Urinary bladder (tissue), 3 donors: ENCODE measurements at regions not wholly inside any gene's neighbourhood (a gene's known extent, or its start where the extent isn't known, plus 50 kb on each side); places are given as distances from the start of the nearest gene placed in this dataset.
"Not testable (repeated sequence)": the region's sequence is repeated elsewhere in the genome, so short reads cannot be mapped to it uniquely, and the experiment has no call there.

Experiments used
- DNase-seq: peaks from one replicate; pipeline ENCODE4 v3.0.0-alpha.2; 2015; ENCODE audit errors: extremely low spot score
- H3K27ac ChIP-seq: one replicate; pipeline ENCODE4 v1.5.1; 2013; ENCODE audit warnings: low read depth, mild to moderate bottlenecking, moderate library complexity
- H3K36me3 ChIP-seq: one replicate; pipeline ENCODE4 v1.6.1; 2013; ENCODE audit warnings: mild to moderate bottlenecking, moderate library complexity; ENCODE audit not compliant: insufficient read depth
- H3K4me1 ChIP-seq: one replicate; pipeline ENCODE4 v1.6.1; 2013; ENCODE audit warnings: mild to moderate bottlenecking, moderate library complexity; ENCODE audit not compliant: insufficient read depth
- H3K4me3 ChIP-seq: one replicate; pipeline ENCODE4 v1.5.1; 2013; ENCODE audit warnings: low read depth, low read length
- WGBS: extraction: QIAGEN DNeasy Blood & Tissue Kit; methylation state at CpG from one replicate; pipeline ENCODE4 v1.1.7; 2013; 5-methylcytosine and 5-hydroxymethylcytosine counted together
- donor health status: healthy with polysubstance abuse.
- donor health status: healthy.

- no peak overlapping the region for H3K4me3 ChIP-seq
- H3K36me3 ChIP-seq = no peaks in the 10 kb centered on the region
- no peak overlapping the region for H3K27ac ChIP-seq
- H3K4me1 ChIP-seq = no peaks in the 10 kb centered on the region
- DNase-seq = no peak
- WGBS = 82% methylated on average over 3 of the region's 3 CpGs
These were observed 63.7 kb upstream of the SYT4 start for GRCh38 chr18:43341014-43341413.

GRCh38 chr18:43350176-43350575 lies 72.9 kb upstream of the SYT4 start:
- Histone ChIP-seq H3K36me3 (no peaks in the 10 kb centered on the region), H3K4me1 (no peaks in the 10 kb centered on the region), H3K4me3 (no peak overlapping the region), H3K27ac (no peak overlapping the region)
- 78% methylated on average over 1 of the region's 1 CpG for WGBS
- DNase-seq = no peak

- H3K27ac ChIP-seq = no peak overlapping the region
- no peaks in the 10 kb centered on the region for H3K4me1 ChIP-seq
- no peak overlapping the region for H3K4me3 ChIP-seq
- no peaks in the 10 kb centered on the region for H3K36me3 ChIP-seq
- DNase-seq = no peak
These were observed 87.2 kb upstream of the SYT4 start for GRCh38 chr18:43364535-43364934.

- no peak overlapping the region for H3K27ac ChIP-seq
- no peak overlapping the region for H3K4me3 ChIP-seq
- WGBS = 77% methylated on average over 2 of the region's 2 CpGs
- no peaks in the 10 kb centered on the region for H3K36me3 ChIP-seq
- no peaks in the 10 kb centered on the region for H3K4me1 ChIP-seq
- no peak for DNase-seq
These were observed 90.6 kb upstream of the SYT4 start for GRCh38 chr18:43367895-43368294.

- not testable (repeated sequence) for H3K27ac ChIP-seq, H3K4me1 ChIP-seq, DNase-seq, H3K36me3 ChIP-seq, H3K4me3 ChIP-seq
- 95% methylated on average over 5 of the region's 5 CpGs for WGBS
These were observed 92.0 kb upstream of the SYT4 start for GRCh38 chr18:43369311-43369710.

- Histone ChIP-seq H3K4me3 (no peak overlapping the region), H3K36me3 (no peaks in the 10 kb centered on the region), H3K4me1 (no peaks in the 10 kb centered on the region), H3K27ac (no peak overlapping the region)
- no peak for DNase-seq
- 61% methylated on average over 1 of the region's 1 CpG for WGBS
These were observed 95.5 kb upstream of the SYT4 start for GRCh38 chr18:43372773-43373172.

- no peak for DNase-seq
- no peak overlapping the region for H3K4me3 ChIP-seq
- no peaks in the 10 kb centered on the region for H3K36me3 ChIP-seq
- no peak overlapping the region for H3K27ac ChIP-seq
- 52% methylated on average over 4 of the region's 4 CpGs for WGBS
- no peaks in the 10 kb centered on the region for H3K4me1 ChIP-seq
These were observed 102.9 kb upstream of the SYT4 start for GRCh38 chr18:43380104-43380672.

- WGBS = 74% methylated on average over 4 of the region's 4 CpGs
- Histone ChIP-seq H3K4me1 (no peaks in the 10 kb centered on the region), H3K27ac (no peak overlapping the region), H3K36me3 (no peaks in the 10 kb centered on the region), H3K4me3 (no peak overlapping the region)
- DNase-seq = no peak
These were observed 105.5 kb upstream of the SYT4 start for GRCh38 chr18:43382641-43383403.

- no peak overlapping the region for H3K4me3 ChIP-seq
- DNase-seq = no peak
- H3K4me1 ChIP-seq = no peaks in the 10 kb centered on the region
- H3K36me3 ChIP-seq = no peaks in the 10 kb centered on the region
- no peak overlapping the region for H3K27ac ChIP-seq
- WGBS = 49% methylated on average over 2 of the region's 2 CpGs
These were observed 111.9 kb upstream of the SYT4 start for GRCh38 chr18:43389163-43389562.

GRCh38 chr18:43392168-43392567 lies 114.9 kb upstream of the SYT4 start:
- peak; percentile 54 for DNase-seq
- H3K27ac ChIP-seq = no peak overlapping the region
- H3K4me3 ChIP-seq = no peak overlapping the region
- WGBS = 14% methylated on average over 3 of the region's 3 CpGs
- no peaks in the 10 kb centered on the region for H3K4me1 ChIP-seq
- no peaks in the 10 kb centered on the region for H3K36me3 ChIP-seq

GRCh38 chr18:43393174-43393573 lies 115.9 kb upstream of the SYT4 start:
- no peak overlapping the region for H3K4me3 ChIP-seq
- no peaks in the 10 kb centered on the region for H3K36me3 ChIP-seq
- 39% methylated on average over 2 of the region's 2 CpGs for WGBS
- DNase-seq = peak; percentile 6
- H3K27ac ChIP-seq = no peak overlapping the region
- H3K4me1 ChIP-seq = no peaks in the 10 kb centered on the region

GRCh38 chr18:43396266-43396665 lies 119.0 kb upstream of the SYT4 start:
- Histone ChIP-seq H3K4me1 (no peaks in the 10 kb centered on the region), H3K36me3 (no peaks in the 10 kb centered on the region), H3K4me3 (no peak overlapping the region), H3K27ac (no peak overlapping the region)
- peak; percentile 8 for DNase-seq
- WGBS = 5% methylated on average over 1 of the region's 1 CpG

- Histone ChIP-seq H3K4me3 (no peak overlapping the region), H3K27ac (no peak overlapping the region), H3K36me3 (no peaks in the 10 kb centered on the region), H3K4me1 (no peaks in the 10 kb centered on the region)
- WGBS = 90% methylated on average over 1 of the region's 1 CpG
- DNase-seq = no peak
These were observed 121.3 kb upstream of the SYT4 start for GRCh38 chr18:43398601-43399000.

- H3K4me1 ChIP-seq = no peaks in the 10 kb centered on the region
- no peak overlapping the region for H3K27ac ChIP-seq
- no peaks in the 10 kb centered on the region for H3K36me3 ChIP-seq
- WGBS = 80% methylated on average over 1 of the region's 1 CpG
- DNase-seq = no peak
- H3K4me3 ChIP-seq = no peak overlapping the region
These were observed 127.8 kb upstream of the SYT4 start for GRCh38 chr18:43405097-43405496.
